Loucy (cell line): ENCODE measurements at regions not wholly inside any gene's neighbourhood (a gene's known extent, or its start where the extent isn't known, plus 50 kb on each side); places are given as distances from the start of the nearest gene placed in this dataset.
"Not testable (repeated sequence)": the region's sequence is repeated elsewhere in the genome, so short reads cannot be mapped to it uniquely, and the experiment has no call there.

Source experiments
- H2AFZ ChIP-seq: fragments of 200-600 bp; sonication (generic); 2 replicates; pipeline ENCODE4 v1.6.0; 2016; ENCODE audit warnings: antibody characterized with exemption, mild to moderate bottlenecking, low read length, moderate library complexity
- H3F3A ChIP-seq: fragments of 200-600 bp; 2 replicates; pipeline ENCODE4 v1.6.0; 2016; ENCODE audit warnings: antibody characterized with exemption, low read depth, mild to moderate bottlenecking
- H3K27me3 ChIP-seq: fragments of 200-600 bp; sonication (generic); 2 replicates; pipeline ENCODE4 v1.6.1; 2014; ENCODE audit warnings: low read length, mild to moderate bottlenecking; ENCODE audit not compliant: insufficient read depth, poor library complexity, severe bottlenecking
- H3K36me3 ChIP-seq: fragments of 200-600 bp; sonication (generic); 2 replicates; pipeline ENCODE4 v1.6.1; 2016; ENCODE audit warnings: low read length; ENCODE audit not compliant: insufficient read depth
- H3K4me1 ChIP-seq: fragments of 200-600 bp; sonication (generic); 2 replicates; pipeline ENCODE4 v1.5.1; 2014; ENCODE audit warnings: low read length, mild to moderate bottlenecking; ENCODE audit not compliant: insufficient read depth, poor library complexity, severe bottlenecking
- H3K4me2 ChIP-seq: fragments of 200-600 bp; sonication (generic); 2 replicates; pipeline ENCODE4 v1.6.0; 2014; ENCODE audit warnings: antibody characterized with exemption, low read length, low read depth, mild to moderate bottlenecking; ENCODE audit not compliant: poor library complexity, severe bottlenecking
- H3K4me3 ChIP-seq: fragments of 200-600 bp; sonication (generic); 2 replicates; pipeline ENCODE4 v1.5.1; 2014; ENCODE audit warnings: low read length, mild to moderate bottlenecking, mixed read lengths; ENCODE audit not compliant: poor library complexity, severe bottlenecking
- H3K79me2 ChIP-seq: fragments of 200-600 bp; sonication (generic); 2 replicates; pipeline ENCODE4 v1.6.1; 2014; ENCODE audit warnings: low read length; ENCODE audit not compliant: insufficient read depth
- H3K9ac ChIP-seq: fragments of 200-600 bp; sonication (generic); 2 replicates; pipeline ENCODE4 v1.6.0; 2014; ENCODE audit warnings: mild to moderate bottlenecking, low read depth, low read length, moderate library complexity; ENCODE audit not compliant: poor library complexity, severe bottlenecking
- H3K9me2 ChIP-seq: fragments of 200-600 bp; sonication (generic); replicated peaks from 2 replicates; pipeline ENCODE4 v1.6.1; 2016; ENCODE audit warnings: low read depth, low read length, mixed read lengths
- H3K9me3 ChIP-seq: fragments of 200-600 bp; sonication (generic); 2 replicates; pipeline ENCODE4 v1.6.1; 2014; ENCODE audit warnings: mild to moderate bottlenecking, antibody characterized with exemption, low read length, low read depth; ENCODE audit not compliant: insufficient read depth
- H4K20me1 ChIP-seq: fragments of 200-600 bp; sonication (generic); 2 replicates; pipeline ENCODE4 v1.6.0; 2014; ENCODE audit warnings: antibody characterized with exemption, low read length, mild to moderate bottlenecking; ENCODE audit not compliant: insufficient read depth, poor library complexity, severe bottlenecking
- EZH2phosphoT487 ChIP-seq: fragments of 200-600 bp; IDR thresholded peaks from 2 replicates; pipeline ENCODE4 v1.6.1; 2018; ENCODE audit warnings: antibody characterized with exemption, mild to moderate bottlenecking, moderate library complexity, borderline replicate concordance
- TF ChIP-seq, protein P1 (sequence below): fragments of 200-600 bp; sonication (generic); conservative IDR thresholded peaks from 2 replicates; pipeline ENCODE4 v1.5.1; 2014; ENCODE audit warnings: mild to moderate bottlenecking, antibody characterized with exemption, low read length

DNA sequence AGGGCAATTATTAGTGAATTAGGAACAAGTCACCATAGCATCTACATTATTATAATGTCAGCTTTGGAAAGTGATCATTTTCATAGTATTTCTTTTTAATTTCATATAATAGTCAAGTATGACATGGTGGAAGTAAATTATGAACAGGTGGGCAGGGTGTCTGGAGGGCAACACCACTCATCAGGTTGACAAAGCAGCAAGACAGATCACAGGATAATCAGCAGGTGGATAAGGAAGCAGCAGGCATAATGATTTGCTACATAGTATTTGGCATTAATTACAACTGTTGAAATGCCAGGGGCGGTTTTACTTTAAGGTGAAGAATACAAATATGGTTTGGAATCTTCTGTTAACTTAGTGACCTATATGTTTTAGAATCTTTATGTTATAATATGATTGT lies 1342.2 kb downstream of the PLA2G4A start:
- no peak overlapping the region for H3K9ac ChIP-seq
- no peaks in the 10 kb centered on the region for H3K36me3 ChIP-seq
- TF ChIP-seq EZH2phosphoT487 = no peak
- H3K79me2 ChIP-seq = no peaks in the 10 kb centered on the region
- H3F3A ChIP-seq = no peaks in the 10 kb centered on the region
- no peaks in the 10 kb centered on the region for H4K20me1 ChIP-seq
- no peak overlapping the region for H3K4me2 ChIP-seq
- H3K4me3 ChIP-seq = no peak overlapping the region
- no peaks in the 10 kb centered on the region for H3K27me3 ChIP-seq
- no peaks in the 10 kb centered on the region for H3K9me2 ChIP-seq
- no peaks in the 10 kb centered on the region for H3K4me1 ChIP-seq
- no peaks in the 10 kb centered on the region for H3K9me3 ChIP-seq
- no peak overlapping the region for H2AFZ ChIP-seq

DNA sequence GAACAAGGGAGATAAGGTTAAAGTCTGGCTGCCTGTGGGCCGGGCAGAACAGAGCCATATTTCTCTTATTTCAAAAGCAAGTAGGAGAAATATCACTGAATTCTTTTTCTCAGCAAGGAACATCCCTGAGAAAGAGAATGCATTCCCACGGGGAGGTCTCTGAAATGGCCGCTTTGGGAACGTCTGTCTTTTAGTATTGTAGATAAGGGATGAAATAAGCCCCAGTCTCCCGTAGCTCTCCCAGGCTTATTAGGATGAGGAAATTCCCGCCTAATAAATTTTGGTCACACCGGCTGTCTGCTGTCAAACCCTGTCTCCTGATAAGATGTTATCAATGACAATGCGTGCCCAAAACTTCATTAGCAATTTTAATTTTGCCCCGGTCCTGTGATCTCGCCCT lies 1353.3 kb downstream of the PLA2G4A start:
- not testable (repeated sequence) for H4K20me1 ChIP-seq, H3K27me3 ChIP-seq, H3K4me2 ChIP-seq, H3K4me1 ChIP-seq, H3K36me3 ChIP-seq, H3K9ac ChIP-seq, H3K9me3 ChIP-seq, H3K79me2 ChIP-seq, H2AFZ ChIP-seq, H3K4me3 ChIP-seq, H3K9me2 ChIP-seq, H3F3A ChIP-seq

DNA sequence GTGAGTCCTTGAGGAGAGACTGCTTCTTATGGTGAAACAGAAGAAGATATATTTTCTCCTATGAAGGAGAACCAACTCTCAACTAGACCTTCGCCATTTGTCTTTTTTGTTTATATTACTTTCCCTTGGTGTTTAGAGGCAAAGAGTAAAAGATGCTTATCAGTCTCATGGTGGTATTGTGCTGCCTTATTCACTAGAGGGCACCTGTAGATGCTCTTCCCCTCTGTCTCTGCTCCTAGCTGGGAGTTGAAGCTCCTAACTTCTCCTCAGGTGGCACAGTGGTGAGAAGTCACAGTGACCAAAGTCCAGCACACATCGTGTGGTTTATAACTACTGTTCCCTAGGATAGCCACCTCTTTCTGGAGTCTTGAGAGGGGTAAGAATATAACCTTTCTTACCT lies 1359.6 kb downstream of the PLA2G4A start:
- no peak overlapping the region for H3K4me2 ChIP-seq
- no peaks in the 10 kb centered on the region for H3K27me3 ChIP-seq
- no peaks in the 10 kb centered on the region for H3F3A ChIP-seq
- no peak overlapping the region for H2AFZ ChIP-seq
- H3K9ac ChIP-seq = no peak overlapping the region
- no peaks in the 10 kb centered on the region for H3K9me3 ChIP-seq
- H4K20me1 ChIP-seq = no peaks in the 10 kb centered on the region
- no peaks in the 10 kb centered on the region for H3K4me1 ChIP-seq
- TF ChIP-seq EZH2phosphoT487 = no peak
- TF ChIP-seq, protein P1, sequence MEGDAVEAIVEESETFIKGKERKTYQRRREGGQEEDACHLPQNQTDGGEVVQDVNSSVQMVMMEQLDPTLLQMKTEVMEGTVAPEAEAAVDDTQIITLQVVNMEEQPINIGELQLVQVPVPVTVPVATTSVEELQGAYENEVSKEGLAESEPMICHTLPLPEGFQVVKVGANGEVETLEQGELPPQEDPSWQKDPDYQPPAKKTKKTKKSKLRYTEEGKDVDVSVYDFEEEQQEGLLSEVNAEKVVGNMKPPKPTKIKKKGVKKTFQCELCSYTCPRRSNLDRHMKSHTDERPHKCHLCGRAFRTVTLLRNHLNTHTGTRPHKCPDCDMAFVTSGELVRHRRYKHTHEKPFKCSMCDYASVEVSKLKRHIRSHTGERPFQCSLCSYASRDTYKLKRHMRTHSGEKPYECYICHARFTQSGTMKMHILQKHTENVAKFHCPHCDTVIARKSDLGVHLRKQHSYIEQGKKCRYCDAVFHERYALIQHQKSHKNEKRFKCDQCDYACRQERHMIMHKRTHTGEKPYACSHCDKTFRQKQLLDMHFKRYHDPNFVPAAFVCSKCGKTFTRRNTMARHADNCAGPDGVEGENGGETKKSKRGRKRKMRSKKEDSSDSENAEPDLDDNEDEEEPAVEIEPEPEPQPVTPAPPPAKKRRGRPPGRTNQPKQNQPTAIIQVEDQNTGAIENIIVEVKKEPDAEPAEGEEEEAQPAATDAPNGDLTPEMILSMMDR = no peak
- H3K79me2 ChIP-seq = no peaks in the 10 kb centered on the region
- H3K9me2 ChIP-seq = no peaks in the 10 kb centered on the region
- H3K4me3 ChIP-seq = no peak overlapping the region
- H3K36me3 ChIP-seq = no peaks in the 10 kb centered on the region

DNA sequence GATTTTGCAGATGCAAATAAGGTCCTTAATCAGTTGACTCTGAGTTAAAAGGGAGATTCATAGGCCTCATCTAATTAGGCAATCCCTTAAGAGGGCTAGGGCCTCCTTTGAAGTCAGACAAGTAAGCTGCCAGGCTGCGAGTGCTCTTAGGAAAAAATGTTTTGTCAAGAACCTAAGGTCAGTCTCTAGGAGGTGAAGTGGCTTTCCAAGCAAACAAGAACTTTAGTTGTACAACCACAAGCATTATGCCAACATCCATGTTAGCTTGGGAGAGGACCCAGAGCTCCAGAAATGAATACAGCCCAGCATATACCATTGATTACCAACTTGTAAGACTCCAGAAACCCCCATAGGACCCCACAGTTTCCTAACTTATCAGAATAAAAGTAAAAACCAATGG lies 1366.2 kb downstream of the PLA2G4A start:
- Histone ChIP-seq H3K79me2 (no peaks in the 10 kb centered on the region), H3K36me3 (no peaks in the 10 kb centered on the region), H3K27me3 (no peaks in the 10 kb centered on the region), H4K20me1 (no peaks in the 10 kb centered on the region), H2AFZ (no peak overlapping the region), H3K9me3 (no peaks in the 10 kb centered on the region), H3K4me3 (no peak overlapping the region), H3K9ac (no peak overlapping the region), H3K4me2 (no peak overlapping the region), H3F3A (no peaks in the 10 kb centered on the region), H3K9me2 (no peaks in the 10 kb centered on the region), H3K4me1 (no peaks in the 10 kb centered on the region)
- TF ChIP-seq EZH2phosphoT487 = no peak
- TF ChIP-seq, protein P1 = no peak
